ENCODE measurements at regions not wholly inside any gene's neighbourhood (a gene's known extent, or its start where the extent isn't known, plus 50 kb on each side); places are given as distances from the start of the nearest gene placed in this dataset.

DNA sequence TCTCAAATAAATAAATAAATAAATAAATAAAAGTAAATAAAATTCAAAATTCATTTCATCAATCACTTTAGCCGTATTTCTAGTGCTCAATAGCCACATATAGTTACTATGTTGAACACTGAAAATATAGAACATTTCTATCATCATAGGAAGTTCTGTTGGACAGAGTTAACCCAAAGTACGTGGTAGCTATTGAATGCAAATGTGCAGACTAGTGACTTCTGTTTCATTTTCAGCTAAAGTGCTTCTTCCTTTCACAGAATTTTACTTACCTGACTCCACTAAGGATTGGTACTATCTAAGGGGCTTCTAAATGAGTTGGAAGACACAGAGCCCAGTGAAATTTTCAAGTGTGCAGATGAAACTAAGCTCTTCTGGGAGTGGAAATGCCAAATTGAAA, 1208.3 kb downstream of the MAT2B start:
- no peak for DNase-seq (ENCODE audit: low read depth in 4 of 4, low spot score in 3 of 4)

DNA sequence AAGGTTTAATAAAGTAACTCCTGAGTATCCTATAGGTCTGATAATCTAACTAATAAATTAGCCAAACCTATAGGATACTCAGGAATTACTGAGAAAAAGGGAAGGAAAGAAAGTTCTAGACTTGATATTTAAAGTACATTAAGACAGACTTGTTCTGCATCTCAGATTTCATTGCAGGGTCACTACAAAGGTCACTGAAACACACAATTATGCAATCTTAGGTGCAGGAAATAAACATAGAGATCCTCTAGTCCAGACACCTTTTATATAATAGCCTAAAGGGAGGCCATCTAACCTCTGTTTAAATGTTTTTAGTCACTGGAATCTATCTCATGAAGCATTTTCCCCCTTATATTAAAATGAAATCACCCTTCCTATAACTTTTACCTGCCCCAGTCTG, 1215.7 kb downstream of the MAT2B start:
- no peak for DNase-seq (ENCODE audit: low read depth in 4 of 4, low spot score in 3 of 4)

DNA sequence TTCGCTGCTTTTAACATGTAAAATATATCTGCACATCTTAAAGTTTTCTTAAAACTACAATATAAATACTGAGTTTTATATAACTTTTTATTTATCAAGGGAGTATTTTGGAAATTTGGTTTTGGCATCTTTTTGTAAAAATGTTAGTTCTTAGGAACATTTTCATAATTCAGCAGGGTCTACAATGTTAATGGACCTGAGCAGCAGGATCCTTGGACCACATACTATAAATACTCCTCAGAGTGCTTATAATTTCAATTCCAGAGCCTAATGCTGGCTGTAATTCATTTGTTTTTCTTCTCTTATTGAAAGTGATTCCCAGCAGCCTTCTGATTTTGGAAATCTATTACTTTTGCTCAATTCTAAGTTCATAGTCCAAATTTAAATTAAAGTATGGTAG, 1216.2 kb downstream of the MAT2B start:
- no peak for DNase-seq (ENCODE audit: low read depth in 4 of 4, low spot score in 3 of 4)

DNA sequence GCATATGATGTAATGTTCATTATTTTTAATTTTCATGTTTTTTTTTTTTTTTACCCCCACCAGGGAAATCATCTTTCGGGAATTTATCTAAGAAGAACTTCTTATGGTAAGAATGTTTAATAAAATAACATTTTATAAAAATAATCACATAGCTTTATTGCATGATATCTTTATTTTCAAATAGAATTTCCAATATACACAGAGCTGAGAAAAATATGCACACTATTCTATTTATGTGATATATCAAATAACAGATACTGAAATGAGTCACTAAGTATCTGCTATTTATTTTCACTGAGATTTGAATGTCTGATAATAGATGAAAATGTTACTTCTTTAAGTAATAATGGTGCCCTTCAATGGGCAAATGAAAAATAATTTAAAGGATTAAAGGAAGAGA, 1217.3 kb downstream of the MAT2B start:
- DNase-seq (ENCODE audit: low read depth in 4 of 4, low spot score in 3 of 4): no peak

DNA sequence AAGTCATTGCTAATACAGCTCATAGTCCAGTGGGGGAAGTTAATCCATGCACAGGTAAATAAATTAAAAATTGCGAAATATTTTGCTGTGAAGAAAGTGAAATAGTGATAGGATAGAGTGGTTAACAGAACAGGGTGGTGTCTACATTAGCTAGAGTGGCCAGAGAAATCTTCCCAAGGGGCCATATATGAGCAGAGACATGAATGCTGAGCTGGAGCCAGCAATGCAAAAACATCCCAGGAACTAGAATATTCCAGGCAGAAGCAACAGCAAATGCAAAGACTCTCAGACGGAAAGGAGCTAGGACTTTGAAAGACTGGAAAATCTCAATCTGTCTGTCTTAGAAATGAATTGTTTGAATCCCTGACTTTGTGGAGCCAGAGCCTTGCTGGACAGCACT, 1221.6 kb downstream of the MAT2B start:
- DNase-seq (ENCODE audit: low read depth in 4 of 4, low spot score in 3 of 4): no peak

DNA sequence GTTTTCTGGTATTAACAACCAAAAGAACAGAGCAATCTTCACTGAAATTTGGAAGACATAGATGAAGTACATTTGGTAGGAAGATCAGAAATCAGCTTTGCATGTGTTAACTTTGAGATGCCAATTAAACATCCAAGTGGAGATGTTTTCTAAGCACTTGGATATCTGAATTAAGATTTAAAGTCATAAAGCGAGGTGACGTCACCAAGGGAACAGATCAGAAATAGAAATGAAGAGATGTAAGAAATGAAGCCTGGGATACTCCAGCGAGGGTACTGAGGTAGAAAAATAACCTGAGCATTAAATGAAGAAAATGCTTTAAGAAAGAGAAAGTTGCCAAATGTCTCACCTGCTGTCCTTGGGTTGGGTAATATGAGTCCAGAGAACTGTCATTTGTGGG, 1223.3 kb downstream of the MAT2B start:
- no peak for DNase-seq (ENCODE audit: low read depth in 4 of 4, low spot score in 3 of 4)

DNA sequence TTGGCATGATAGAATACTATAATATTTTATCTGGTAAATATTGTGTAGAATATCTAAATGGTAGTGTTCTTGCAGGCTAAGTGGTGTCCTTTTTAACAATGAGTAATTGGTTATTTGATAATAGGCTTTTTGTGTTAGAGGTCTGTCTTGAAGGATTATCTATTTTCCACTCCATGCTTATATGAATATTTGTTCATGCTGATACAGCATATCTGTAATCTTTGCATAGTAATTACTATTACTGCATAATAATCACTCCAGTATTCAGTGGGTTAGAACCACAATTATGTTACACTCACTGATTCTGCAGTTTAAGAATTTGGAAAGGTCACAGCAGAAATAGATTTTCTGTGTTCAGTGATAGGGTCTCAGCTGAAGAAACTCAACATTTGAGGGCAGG, 1229.9 kb downstream of the MAT2B start:
- DNase-seq (ENCODE audit: low read depth in 4 of 4, low spot score in 3 of 4): no peak

DNA sequence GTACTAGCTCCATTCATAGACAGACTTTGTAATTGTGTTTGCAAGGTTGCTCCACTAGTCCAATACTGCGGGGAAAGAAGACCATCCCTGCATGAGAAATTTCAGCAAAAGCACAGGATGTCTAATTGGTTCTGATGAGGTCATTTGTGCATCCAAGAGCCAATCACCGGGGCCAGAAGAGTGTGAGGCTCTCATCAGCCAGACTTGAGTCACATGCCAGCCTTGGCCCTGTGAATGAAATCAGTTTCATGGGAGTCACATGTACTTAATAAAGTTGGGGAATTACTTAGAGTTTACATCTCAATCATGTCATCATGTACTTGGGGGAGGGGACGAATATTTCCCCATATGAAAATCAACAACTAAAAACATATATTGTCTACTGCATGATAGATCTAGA, 1236.0 kb downstream of the MAT2B start:
- DNase-seq (ENCODE audit: low read depth in 4 of 4, low spot score in 3 of 4): no peak

DNA sequence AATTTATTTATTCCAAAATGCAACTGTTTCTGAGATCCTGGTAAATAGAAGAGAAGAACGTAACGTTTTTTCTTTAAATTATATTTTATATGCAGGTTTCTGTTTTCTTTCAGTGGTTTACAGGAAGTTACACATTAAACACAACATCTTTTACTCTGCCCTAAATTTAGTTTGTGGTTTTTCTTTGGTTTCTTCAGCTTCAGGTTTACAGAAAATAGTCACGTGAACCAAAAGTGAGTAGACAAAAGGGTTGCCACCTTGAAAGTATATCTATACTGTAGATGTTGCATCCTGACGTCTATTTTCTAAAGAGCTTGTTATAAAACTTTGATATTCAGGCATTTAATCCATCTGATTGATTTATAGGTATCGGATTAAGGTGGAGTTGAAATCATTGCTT, 1236.6 kb downstream of the MAT2B start:
- DNase-seq (ENCODE audit: low read depth in 4 of 4, low spot score in 3 of 4): no peak

DNA sequence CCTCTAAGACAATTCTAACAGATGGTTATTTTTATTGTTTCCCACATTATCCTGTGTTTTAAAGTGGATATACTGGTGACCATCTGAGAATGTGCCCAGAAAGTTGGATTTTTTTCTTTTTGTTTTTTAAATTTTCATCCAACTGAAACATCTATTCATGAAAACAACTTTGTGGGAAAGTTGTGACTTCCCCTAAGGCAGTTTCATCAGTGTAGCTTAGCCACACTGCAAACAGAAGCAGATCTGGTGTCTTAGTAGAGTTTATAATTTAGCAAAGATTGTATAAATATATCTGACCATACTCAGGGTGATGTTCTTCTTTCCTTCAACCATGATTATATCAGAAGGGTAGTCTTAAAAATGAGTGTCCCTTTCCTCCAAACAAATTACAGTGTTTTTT, 1241.3 kb downstream of the MAT2B start:
- DNase-seq (ENCODE audit: low read depth in 4 of 4, low spot score in 3 of 4): no peak

DNA sequence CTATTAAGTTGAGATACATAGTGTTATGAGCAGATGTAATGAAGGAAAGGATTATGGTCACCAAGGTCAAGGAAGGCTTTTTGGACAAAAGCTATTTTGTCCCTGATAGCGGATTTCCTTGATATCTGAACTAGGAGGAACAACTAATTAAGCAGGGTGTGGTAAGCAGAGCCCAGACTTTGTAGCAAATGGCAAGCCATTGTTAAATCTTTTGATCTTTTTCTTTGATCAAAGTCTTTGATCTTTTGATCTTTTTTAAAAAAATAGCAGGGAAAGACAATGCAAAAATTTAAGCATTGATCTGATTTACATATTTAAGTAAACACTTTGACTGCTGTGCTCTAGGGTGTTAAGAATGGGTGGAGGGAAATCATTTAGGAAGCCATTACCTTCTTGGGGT, 1242.0 kb downstream of the MAT2B start:
- DNase-seq (ENCODE audit: low read depth in 4 of 4, low spot score in 3 of 4): no peak

DNA sequence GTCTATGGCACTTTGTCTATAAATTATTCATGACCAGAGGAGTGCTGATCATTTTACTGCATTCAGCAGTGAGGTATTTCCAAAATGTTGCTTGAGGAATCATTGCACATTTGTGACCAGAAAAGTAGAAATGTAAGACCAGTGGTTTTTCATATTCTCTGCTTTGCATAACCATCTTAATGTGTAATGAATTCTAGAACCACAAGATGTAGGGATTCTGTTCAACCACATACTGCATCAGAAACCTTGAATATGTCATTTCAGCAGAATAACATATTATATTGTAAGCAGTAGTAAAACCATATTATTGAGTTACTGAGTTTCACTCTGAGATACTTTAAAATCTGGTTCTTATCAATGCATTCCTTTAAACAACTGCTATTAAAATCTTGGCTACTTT, 1243.4 kb downstream of the MAT2B start:
- no peak for DNase-seq (ENCODE audit: low read depth in 4 of 4, low spot score in 3 of 4)

DNA sequence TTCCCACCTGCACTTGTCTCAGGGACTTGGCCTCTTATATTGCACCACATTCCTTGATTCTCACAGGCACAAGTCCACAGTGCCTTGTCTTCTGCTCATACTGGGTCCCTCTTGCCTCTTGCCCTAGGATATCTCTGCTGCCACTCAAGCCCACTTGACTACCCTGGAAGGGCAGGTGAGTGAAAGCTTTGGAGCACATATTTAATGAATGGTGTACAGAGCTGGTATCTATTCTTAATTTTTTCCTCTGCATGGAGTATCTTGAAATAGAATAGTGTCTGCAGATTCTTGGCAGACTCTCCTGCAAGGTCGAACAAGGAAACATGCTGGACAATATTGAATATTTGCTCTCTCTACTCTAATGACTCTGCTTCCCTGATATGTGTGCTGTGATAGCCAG, 1248.0 kb downstream of the MAT2B start:
- no peak for DNase-seq (ENCODE audit: low read depth in 4 of 4, low spot score in 3 of 4)

DNA sequence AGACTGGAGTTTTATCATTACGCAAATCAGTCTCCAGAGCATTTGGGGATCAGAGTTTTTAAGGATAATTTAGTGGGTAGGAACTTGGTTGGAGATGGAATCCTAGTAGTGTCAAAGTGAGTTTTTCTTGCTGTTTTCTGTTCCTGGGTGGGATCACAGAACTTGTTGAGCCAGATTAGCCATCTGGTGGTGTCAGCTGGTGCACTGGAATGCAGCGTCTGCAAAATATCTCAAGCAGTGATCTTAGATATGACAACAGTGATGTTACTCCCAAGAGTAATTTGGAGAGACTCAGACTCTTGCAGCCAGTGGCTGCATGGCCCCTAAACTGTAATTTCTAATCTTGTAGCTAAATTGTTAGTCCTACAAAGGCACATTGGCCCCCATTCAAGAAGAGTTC, 1257.8 kb downstream of the MAT2B start:
- no peak for DNase-seq (ENCODE audit: low read depth in 4 of 4, low spot score in 3 of 4)

DNA sequence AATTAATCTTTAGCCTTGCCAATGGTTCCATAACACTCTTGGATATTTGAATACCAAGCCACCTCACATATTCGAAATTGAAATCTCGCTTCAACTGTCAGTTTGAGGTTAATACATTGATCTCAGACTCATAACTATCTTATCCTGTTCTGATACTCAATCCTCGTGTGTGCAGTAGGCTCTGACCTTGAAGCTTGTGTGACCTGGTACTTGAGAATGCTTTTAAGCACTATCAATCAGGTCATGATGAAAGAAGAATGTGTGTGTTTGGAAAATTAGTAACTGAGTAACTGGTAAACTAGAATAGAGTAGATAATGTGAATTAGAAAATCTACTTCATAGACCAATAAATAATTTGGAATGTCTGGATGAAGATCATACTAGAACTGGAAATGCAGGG, 1266.7 kb downstream of the MAT2B start:
- no peak for DNase-seq (ENCODE audit: low read depth in 4 of 4, low spot score in 3 of 4)

DNA sequence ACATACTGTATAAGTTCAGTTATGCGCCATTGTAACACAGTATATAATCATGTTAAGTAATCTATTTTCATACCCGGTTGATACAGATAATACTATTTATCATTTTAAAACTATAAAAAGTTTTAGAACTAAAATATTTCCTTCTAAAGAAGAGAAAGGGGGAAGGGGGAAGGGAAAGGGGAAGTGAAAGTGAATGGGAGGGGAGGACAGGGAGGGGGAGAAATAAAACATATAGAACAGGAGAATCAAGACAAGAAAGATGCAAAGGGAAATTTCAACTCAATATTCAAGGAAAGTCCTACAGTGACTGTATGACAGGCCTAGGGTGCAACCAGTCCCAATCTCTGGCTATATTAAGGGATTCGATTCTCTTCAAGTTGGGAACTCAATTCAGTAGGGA, 1278.8 kb downstream of the MAT2B start:
- no peak for DNase-seq (ENCODE audit: low read depth in 4 of 4, low spot score in 3 of 4)

DNA sequence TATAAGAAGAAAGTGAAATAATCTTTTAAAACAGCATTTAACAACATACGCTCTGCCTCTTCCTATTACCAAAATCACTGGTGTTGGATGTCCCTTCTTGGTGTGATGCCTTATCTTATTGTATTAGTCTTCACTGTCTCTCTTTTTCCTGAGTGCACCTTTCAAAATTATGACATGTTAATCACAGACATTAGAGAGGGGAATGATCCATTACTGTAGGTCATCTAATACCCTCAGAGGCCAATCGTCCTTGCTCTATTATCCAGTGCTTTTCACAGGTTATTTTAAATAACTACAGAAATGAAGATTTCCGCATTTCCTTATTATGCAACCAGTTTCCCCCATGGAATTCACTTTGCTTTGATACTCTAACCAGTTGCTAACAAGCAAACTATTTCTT, 1292.7 kb downstream of the MAT2B start:
- no peak for DNase-seq (ENCODE audit: low read depth in 4 of 4, low spot score in 3 of 4)

DNA sequence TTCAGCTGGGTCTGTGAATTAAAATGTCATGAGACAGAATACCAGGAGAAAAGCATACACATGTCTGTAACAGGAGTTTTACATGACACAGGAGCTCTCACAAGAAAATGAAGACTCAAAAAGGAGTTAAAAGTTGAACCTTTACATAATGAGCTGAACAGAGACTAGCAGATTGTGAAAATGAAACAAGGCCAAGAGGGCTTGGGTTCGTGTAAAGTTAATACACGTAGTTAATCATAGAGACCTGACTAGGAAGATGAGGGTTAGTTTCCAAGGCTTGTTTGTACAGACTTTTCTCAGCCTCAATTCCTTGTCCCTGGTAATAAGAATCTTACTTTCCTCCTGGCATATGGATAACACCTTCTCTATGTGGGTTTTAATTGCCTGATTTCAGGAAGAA, 1294.0 kb downstream of the MAT2B start:
- DNase-seq (ENCODE audit: low read depth in 4 of 4, low spot score in 3 of 4): no peak

DNA sequence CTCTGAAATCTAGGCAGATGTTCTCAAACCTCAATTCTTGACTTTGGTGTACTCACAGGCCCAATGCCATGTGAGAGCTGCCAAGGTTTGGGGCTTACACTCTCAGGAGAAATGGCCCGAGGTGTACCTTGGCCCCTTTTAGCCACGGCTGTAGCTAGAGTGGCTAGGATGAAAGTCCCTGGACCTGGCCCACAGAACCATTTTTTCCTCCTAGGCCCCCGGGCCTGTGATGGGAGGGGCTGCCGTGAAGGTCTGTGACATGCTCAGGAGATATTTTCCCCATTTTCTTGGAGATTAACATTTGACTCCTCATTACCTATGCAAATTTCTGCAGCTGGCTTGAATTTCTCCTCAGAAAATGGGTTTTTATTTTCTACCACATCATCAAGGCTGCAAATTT, 1296.5 kb downstream of the MAT2B start:
- no peak for DNase-seq (ENCODE audit: low read depth in 4 of 4, low spot score in 3 of 4)

DNA sequence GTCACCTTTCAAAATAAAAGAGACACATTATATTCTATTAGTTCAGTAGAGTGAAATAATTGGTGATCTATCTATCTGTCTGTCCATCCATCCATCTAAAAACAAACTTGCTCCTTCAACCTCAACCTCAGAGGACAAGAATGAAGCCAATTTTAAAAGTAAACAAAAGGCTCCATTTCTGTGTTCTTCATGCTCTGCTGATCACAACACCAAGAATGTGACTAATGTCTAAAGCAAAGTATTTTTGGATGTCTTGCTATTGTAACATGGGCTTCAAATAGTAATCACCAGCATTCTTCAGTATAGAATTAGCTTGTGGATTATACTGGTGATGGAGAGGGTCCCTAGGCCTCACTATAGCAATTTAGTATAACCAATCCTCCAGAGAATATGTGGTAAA, 1304.4 kb downstream of the MAT2B start:
- no peak for DNase-seq (ENCODE audit: low read depth in 4 of 4, low spot score in 3 of 4)

DNA sequence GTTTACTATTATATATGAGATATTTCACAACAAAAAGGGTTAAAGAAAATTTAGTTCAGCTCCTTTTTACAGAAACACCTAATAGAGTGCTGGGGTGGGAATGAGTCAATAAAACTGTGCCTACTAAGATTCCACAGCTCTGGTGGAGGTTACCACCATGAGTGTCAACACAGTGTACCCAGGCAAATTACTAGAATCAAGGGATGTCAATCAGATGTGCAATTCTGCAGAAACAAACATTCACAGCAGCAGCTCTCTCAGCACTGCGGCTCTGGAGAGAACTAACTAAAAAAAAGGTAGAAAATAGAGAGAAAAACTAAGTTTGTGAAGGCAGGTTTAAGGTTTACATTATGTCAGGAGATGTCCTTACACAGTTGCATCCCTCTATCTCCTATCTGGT, 1313.0 kb downstream of the MAT2B start:
- no peak for DNase-seq (ENCODE audit: low read depth in 4 of 4, low spot score in 3 of 4)

DNA sequence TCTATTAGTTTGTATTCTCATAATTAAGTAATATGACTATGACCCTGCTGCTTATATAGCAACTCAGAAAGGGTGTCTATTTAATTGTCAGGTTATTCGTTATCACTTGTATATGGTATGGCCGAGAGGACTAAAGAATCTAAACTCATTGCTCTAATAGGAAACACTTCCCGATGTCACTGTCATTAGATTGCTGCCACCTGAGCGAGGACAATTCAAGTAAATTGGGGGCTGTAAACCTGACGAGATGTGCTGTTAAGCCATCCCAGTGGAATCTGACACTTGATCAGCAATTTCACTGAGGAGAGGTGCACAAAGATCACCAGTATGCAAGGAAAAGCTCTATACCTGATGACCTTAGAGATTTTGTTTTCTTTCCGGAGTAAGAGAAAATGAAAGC, 1319.3 kb downstream of the MAT2B start:
- DNase-seq (ENCODE audit: low read depth in 4 of 4, low spot score in 3 of 4): no peak

DNA sequence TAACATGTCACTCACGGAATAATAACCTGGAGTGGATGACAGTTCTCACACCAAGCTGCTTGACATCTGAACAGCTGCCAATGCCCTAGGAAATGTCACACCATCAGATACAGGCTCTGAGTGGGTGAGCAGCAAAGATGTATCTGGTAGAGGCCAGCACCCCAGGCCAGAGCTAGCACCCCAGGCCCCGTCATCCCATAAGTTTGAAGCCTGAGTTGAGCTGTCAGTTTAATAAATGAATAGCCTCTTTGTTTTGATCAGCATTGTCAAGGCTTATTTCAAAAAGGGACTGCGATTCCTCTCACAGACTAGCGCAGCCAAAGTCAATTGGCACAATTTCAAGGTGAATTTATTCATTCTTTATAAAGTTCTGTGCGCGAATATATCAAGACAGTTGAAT, 1327.1 kb downstream of the MAT2B start:
- DNase-seq (ENCODE audit: low read depth in 4 of 4, low spot score in 3 of 4): no peak

DNA sequence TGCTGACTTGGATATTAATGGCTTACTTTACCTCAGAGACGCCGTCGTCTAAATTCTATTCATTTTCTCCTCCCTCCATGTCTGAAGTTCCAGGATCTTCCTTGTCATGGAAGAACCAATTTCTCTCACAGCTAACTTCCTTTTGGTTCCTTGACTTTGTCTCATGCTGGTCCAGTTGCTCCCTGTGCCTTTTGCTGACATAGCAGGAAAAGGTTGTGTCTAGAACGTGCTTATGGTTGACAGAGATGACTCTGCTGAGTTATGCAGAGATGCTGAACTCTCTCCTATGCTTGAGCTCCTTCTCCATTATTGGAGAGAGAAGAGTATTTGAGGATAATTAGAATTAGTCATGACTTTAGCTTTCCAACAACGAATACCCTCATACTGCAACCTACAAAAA, 1338.9 kb downstream of the MAT2B start:
- no peak for DNase-seq (ENCODE audit: low read depth in 4 of 4, low spot score in 3 of 4)
